Neural cell (in vitro differentiated cells): ENCODE measurements at regions not wholly inside any gene's neighbourhood (a gene's known extent, or its start where the extent isn't known, plus 50 kb on each side); places are given as distances from the start of the nearest gene placed in this dataset.

Source experiments
- H2AFZ ChIP-seq: fragments of 200-600, 300-800 bp; sonication (generic), shearing (Covaris generic); 2 replicates; pipeline ENCODE4 v1.6.0; 2014; ENCODE audit warnings: low read depth, mild to moderate bottlenecking, antibody characterized with exemption, low read length, moderate library complexity
- H3F3A ChIP-seq: fragments of 200-600 bp; shearing (Covaris generic); 2 replicates; pipeline ENCODE4 v1.6.1; 2016; ENCODE audit warnings: mild to moderate bottlenecking, moderate library complexity, mixed read lengths, antibody characterized with exemption, low read length; ENCODE audit not compliant: insufficient read depth, poor library complexity, severe bottlenecking
- H3K27ac ChIP-seq: fragments of 200-600, 300-800 bp; sonication (generic), shearing (Covaris generic); 2 replicates; pipeline ENCODE4 v1.5.1; 2014; ENCODE audit warnings: mild to moderate bottlenecking, low read length, moderate library complexity
- H3K27me3 ChIP-seq: fragments of 300-800, 200-600 bp; sonication (generic), shearing (Covaris generic); 2 replicates; pipeline ENCODE4 v1.6.0; 2014; ENCODE audit warnings: mild to moderate bottlenecking, low read depth, low read length, moderate library complexity; ENCODE audit not compliant: insufficient read depth
- H3K36me3 ChIP-seq: fragments of 300-800, 200-600 bp; sonication (generic), shearing (Covaris generic); 2 replicates; pipeline ENCODE4 v1.5.1; 2014; ENCODE audit warnings: mild to moderate bottlenecking, antibody characterized with exemption, low read length, moderate library complexity; ENCODE audit not compliant: insufficient read depth
- H3K4me2 ChIP-seq: fragments of 300-800, 200-600 bp; sonication (generic), shearing (Covaris generic); 2 replicates; pipeline ENCODE4 v1.6.0; 2014; ENCODE audit warnings: mild to moderate bottlenecking, low read length
- H3K4me3 ChIP-seq: fragments of 300-800, 200-600 bp; sonication (generic), shearing (Covaris generic); 2 replicates; pipeline ENCODE4 v1.5.1; 2014; ENCODE audit warnings: mild to moderate bottlenecking, low read length, moderate library complexity
- H3K79me2 ChIP-seq: fragments of 200-600 bp; shearing (Covaris generic); replicated peaks from 2 replicates; pipeline ENCODE4 v1.6.0; 2014; ENCODE audit warnings: mild to moderate bottlenecking, low read length, moderate library complexity; ENCODE audit not compliant: insufficient read depth
- H3K9ac ChIP-seq: fragments of 300-800, 200-600 bp; sonication (generic), shearing (Covaris generic); 2 replicates; pipeline ENCODE4 v1.6.1; 2016; ENCODE audit warnings: mild to moderate bottlenecking, low read length, mixed read lengths
- H3K9me2 ChIP-seq: fragments of 200-600 bp; shearing (Covaris generic); 2 replicates; pipeline ENCODE4 v1.6.1; 2016; ENCODE audit warnings: mild to moderate bottlenecking, low read length, mixed read lengths; ENCODE audit not compliant: insufficient read depth
- H3K9me3 ChIP-seq: fragments of 200-600, 300-800 bp; sonication (generic), shearing (Covaris generic); 2 replicates; pipeline ENCODE4 v1.6.1; 2016; ENCODE audit warnings: mild to moderate bottlenecking, mixed run types, low read length, moderate library complexity, mixed read lengths
- H4K20me1 ChIP-seq: fragments of 200-600 bp; shearing (Covaris generic); 2 replicates; pipeline ENCODE4 v1.6.1; 2016; ENCODE audit warnings: mild to moderate bottlenecking, mixed run types; ENCODE audit not compliant: insufficient read depth
- EP300 ChIP-seq: fragments of 450-650 bp; conservative IDR thresholded peaks from 2 replicates; pipeline ENCODE4 v1.6.1; 2014; ENCODE audit warnings: antibody characterized with exemption, mild to moderate bottlenecking, moderate library complexity; ENCODE audit not compliant: poor library complexity, severe bottlenecking
- EZH2 ChIP-seq: fragments of 200-600, 300-800 bp; shearing (Covaris generic), sonication (generic); IDR thresholded peaks from 2 replicates; pipeline ENCODE4 v1.6.1; 2014; ENCODE audit warnings: antibody characterized with exemption, low read length, borderline replicate concordance, mild to moderate bottlenecking; ENCODE audit not compliant: insufficient read depth, poor library complexity, severe bottlenecking
- MXI1 ChIP-seq: fragments of 450-650 bp; conservative IDR thresholded peaks from 2 replicates; pipeline ENCODE4 v1.6.1; 2014; ENCODE audit warnings: antibody characterized with exemption, mild to moderate bottlenecking; ENCODE audit not compliant: poor library complexity, severe bottlenecking
- POLR2AphosphoS5 ChIP-seq: IDR thresholded peaks from 2 replicates; pipeline ENCODE4 v1.6.1; 2012
- RAD21 ChIP-seq: fragments of 450-650 bp; conservative IDR thresholded peaks from 2 replicates; pipeline ENCODE4 v1.6.1; 2014; ENCODE audit warnings: antibody characterized with exemption, mild to moderate bottlenecking, moderate library complexity
- SMC3 ChIP-seq: fragments of 450-650 bp; conservative IDR thresholded peaks from 2 replicates; pipeline ENCODE4 v1.6.1; 2014; ENCODE audit warnings: antibody characterized with exemption, mild to moderate bottlenecking, moderate library complexity; ENCODE audit not compliant: poor library complexity
- TAF1 ChIP-seq: IDR thresholded peaks from 2 replicates; pipeline ENCODE4 v1.6.1; 2012; ENCODE audit warnings: low read depth
- TF ChIP-seq, protein P1 (sequence below): fragments of 450-650 bp; IDR thresholded peaks from 2 replicates; pipeline ENCODE4 v1.5.1; 2014; ENCODE audit warnings: antibody characterized with exemption, mild to moderate bottlenecking, moderate library complexity; ENCODE audit not compliant: poor library complexity, severe bottlenecking
- TF ChIP-seq, protein P2 (sequence below): IDR thresholded peaks from 2 replicates; pipeline ENCODE4 v1.6.1; 2012; ENCODE audit warnings: borderline replicate concordance

DNA sequence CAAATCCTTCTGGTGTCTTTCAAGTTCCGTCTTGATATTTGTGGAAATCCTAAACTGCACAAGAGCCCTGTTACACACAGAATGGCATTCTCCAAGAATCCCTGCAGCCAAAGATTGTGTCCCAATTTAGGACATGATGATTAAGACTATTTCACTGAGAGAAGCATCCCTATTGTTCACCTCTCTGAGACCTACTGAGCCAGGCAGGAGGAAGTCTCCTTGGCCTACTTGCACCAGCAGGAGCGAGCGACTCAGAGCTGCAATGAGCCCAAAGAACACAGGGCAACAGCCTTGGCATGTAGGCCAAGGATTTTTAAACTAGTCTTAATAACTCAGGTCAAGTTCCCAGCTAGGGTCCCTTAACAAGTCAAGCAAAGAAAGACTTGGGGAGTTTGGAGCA is 79.4 kb upstream of the RUNX1 start:
- Histone ChIP-seq H3K27me3 (no peaks in the 10 kb centered on the region), H4K20me1 (no peaks in the 10 kb centered on the region), H3K4me2 (no peak overlapping the region), H3K79me2 (no peaks in the 10 kb centered on the region), H2AFZ (no peak overlapping the region), H3K9me2 (no peaks in the 10 kb centered on the region), H3K36me3 (no peaks in the 10 kb centered on the region), H3K4me3 (no peak overlapping the region), H3F3A (no peaks in the 10 kb centered on the region), H3K9me3 (no peaks in the 10 kb centered on the region), H3K9ac (no peak overlapping the region), H3K27ac (no peak overlapping the region)
- TF ChIP-seq SMC3 (no peak), MXI1 (no peak), POLR2AphosphoS5 (no peak), RAD21 (no peak), TAF1 (no peak), EP300 (no peak), EZH2 (no peak)
- TF ChIP-seq, protein P1, sequence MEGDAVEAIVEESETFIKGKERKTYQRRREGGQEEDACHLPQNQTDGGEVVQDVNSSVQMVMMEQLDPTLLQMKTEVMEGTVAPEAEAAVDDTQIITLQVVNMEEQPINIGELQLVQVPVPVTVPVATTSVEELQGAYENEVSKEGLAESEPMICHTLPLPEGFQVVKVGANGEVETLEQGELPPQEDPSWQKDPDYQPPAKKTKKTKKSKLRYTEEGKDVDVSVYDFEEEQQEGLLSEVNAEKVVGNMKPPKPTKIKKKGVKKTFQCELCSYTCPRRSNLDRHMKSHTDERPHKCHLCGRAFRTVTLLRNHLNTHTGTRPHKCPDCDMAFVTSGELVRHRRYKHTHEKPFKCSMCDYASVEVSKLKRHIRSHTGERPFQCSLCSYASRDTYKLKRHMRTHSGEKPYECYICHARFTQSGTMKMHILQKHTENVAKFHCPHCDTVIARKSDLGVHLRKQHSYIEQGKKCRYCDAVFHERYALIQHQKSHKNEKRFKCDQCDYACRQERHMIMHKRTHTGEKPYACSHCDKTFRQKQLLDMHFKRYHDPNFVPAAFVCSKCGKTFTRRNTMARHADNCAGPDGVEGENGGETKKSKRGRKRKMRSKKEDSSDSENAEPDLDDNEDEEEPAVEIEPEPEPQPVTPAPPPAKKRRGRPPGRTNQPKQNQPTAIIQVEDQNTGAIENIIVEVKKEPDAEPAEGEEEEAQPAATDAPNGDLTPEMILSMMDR, result no peak
- TF ChIP-seq, protein P2, sequence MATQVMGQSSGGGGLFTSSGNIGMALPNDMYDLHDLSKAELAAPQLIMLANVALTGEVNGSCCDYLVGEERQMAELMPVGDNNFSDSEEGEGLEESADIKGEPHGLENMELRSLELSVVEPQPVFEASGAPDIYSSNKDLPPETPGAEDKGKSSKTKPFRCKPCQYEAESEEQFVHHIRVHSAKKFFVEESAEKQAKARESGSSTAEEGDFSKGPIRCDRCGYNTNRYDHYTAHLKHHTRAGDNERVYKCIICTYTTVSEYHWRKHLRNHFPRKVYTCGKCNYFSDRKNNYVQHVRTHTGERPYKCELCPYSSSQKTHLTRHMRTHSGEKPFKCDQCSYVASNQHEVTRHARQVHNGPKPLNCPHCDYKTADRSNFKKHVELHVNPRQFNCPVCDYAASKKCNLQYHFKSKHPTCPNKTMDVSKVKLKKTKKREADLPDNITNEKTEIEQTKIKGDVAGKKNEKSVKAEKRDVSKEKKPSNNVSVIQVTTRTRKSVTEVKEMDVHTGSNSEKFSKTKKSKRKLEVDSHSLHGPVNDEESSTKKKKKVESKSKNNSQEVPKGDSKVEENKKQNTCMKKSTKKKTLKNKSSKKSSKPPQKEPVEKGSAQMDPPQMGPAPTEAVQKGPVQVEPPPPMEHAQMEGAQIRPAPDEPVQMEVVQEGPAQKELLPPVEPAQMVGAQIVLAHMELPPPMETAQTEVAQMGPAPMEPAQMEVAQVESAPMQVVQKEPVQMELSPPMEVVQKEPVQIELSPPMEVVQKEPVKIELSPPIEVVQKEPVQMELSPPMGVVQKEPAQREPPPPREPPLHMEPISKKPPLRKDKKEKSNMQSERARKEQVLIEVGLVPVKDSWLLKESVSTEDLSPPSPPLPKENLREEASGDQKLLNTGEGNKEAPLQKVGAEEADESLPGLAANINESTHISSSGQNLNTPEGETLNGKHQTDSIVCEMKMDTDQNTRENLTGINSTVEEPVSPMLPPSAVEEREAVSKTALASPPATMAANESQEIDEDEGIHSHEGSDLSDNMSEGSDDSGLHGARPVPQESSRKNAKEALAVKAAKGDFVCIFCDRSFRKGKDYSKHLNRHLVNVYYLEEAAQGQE, result no peak

DNA sequence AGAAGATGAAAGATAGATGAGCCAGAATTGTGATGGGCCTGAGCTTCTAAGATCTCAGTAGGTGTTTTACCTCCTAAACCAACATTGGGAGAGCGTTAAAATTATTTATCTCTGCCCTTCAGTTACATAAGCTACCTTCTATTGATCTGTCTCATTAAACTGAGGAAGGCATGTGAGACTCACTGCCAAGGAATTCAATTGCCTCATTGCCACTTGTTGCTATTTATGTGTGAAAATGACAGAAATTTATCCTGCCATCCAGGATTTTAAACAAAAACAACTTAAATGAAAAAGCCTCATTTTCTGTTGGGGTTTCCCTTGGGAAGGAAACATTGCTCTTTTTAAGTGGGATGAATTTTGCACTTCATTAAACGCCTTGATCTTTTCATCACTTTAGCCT is 78.7 kb upstream of the RUNX1 start:
- no peak overlapping the region for H3K27ac ChIP-seq
- H3K4me3 ChIP-seq, result no peak overlapping the region
- no peaks in the 10 kb centered on the region for H3K79me2 ChIP-seq
- H3K36me3 ChIP-seq, result no peaks in the 10 kb centered on the region
- no peaks in the 10 kb centered on the region for H4K20me1 ChIP-seq
- H3K9me2 ChIP-seq, result no peaks in the 10 kb centered on the region
- H3K9ac ChIP-seq, result no peak overlapping the region
- no peak overlapping the region for H2AFZ ChIP-seq
- no peak overlapping the region for H3K4me2 ChIP-seq
- H3F3A ChIP-seq, result no peaks in the 10 kb centered on the region
- TF ChIP-seq RAD21 (no peak), MXI1 (no peak), SMC3 (no peak), EZH2 (no peak), EP300 (no peak), POLR2AphosphoS5 (no peak), TAF1 (no peak)
- TF ChIP-seq, protein P2, result no peak
- TF ChIP-seq, protein P1, result no peak
- H3K27me3 ChIP-seq, result no peaks in the 10 kb centered on the region
- no peaks in the 10 kb centered on the region for H3K9me3 ChIP-seq
